HG03354 (cell line): ENCODE measurements at regions not wholly inside any gene's neighbourhood (a gene's known extent, or its start where the extent isn't known, plus 50 kb on each side); places are given as distances from the start of the nearest gene placed in this dataset.

Source experiments
- ATAC-seq: cut with Tn5 transposase; IDR thresholded peaks from one replicate; pipeline ENCODE4 v1.9.1; 2021; ENCODE audit warnings: mild to moderate bottlenecking; ENCODE audit not compliant: unreplicated experiment, poor library complexity, severe bottlenecking

GRCh38 chr9:107386396-107386795 lies 103.2 kb downstream of the KLF4 start:
- ATAC-seq: no peak
